HepG2 (cell line): ENCODE measurements at regions not wholly inside any gene's neighbourhood (a gene's known extent, or its start where the extent isn't known, plus 50 kb on each side); places are given as distances from the start of the nearest gene placed in this dataset.

Source experiments
- ATAC-seq: fragments of 200-7000 bp; cut with Tn5 transposase; 3 replicates; pipeline ENCODE4 v1.9.1; 2020; ENCODE audit warnings: mild to moderate bottlenecking, moderate library complexity
- BruUV-seq: library from RNA; stranded (reverse); fragments of 400-500 nt; replicated peaks from 2 replicates; lab custom pipeline; 2021; lab: Mats Ljungman, UMichigan
- CTCF ChIA-PET: fragments of 300-600 bp; formaldehyde crosslinking; extraction: SDS; loops from one replicate; lab custom pipeline; 2021; ENCODE audit warnings: low total read pairs, inconsistent platforms, low intra/inter-chr PET ratio; lab: Yijun Ruan, JAX
- POLR2A ChIA-PET: fragments of 350-600 bp; sonication (Branson Sonifier 250); formaldehyde crosslinking; loops from one replicate; lab custom pipeline; 2020; ENCODE audit warnings: antibody characterized with exemption, inconsistent platforms; lab: Yijun Ruan, JAX
- DNase-seq: peaks from one replicate; pipeline ENCODE4 v3.0.0-alpha.2; 2015; ENCODE audit warnings: low spot score
- FAIRE-seq: peaks from 3 replicates; lab custom pipeline; 2011; peaks lifted over from hg19 to GRCh38; lab: Jason Lieb, UNC
- H2AFZ ChIP-seq: one replicate; pipeline ENCODE4 v1.6.1; 2011; ENCODE audit warnings: low read length, inconsistent platforms
- H3K27ac ChIP-seq: fragments of 300-600 bp; 3 replicates; pipeline ENCODE4 v1.8.0; 2011; ENCODE audit warnings: mixed run types, mild to moderate bottlenecking, mixed read lengths, low read length, inconsistent platforms; ENCODE audit not compliant: insufficient read depth; ENCODE audit errors: extremely low read length
- H3K27me3 ChIP-seq, 2 experiments: fragments of 200-600 bp in 1 of 2; 2 replicates in 1 of 2; 3 replicates in 1 of 2; pipeline versions ENCODE4 v1.6.0 to v1.8.0; 2011; ENCODE audit warnings: low read length in 2 of 2, mild to moderate bottlenecking in 2 of 2, moderate library complexity in 2 of 2, inconsistent platforms in 1 of 2; ENCODE audit not compliant: insufficient read depth in 2 of 2, control insufficient read depth in 1 of 2
- H3K36me3 ChIP-seq, 2 experiments: fragments of 200-600 bp in 1 of 2; replicated peaks in 1 of 2; 2 replicates in 1 of 2; 3 replicates in 1 of 2; pipeline versions ENCODE4 v1.5.1 to v1.8.0; 2011; ENCODE audit warnings: low read length in 2 of 2, inconsistent platforms in 1 of 2; ENCODE audit not compliant: insufficient read depth in 2 of 2, control insufficient read depth in 1 of 2
- H3K4me1 ChIP-seq: 2 replicates; pipeline ENCODE4 v1.5.1; 2012; ENCODE audit warnings: low read length, inconsistent platforms; ENCODE audit not compliant: insufficient read depth
- H3K4me2 ChIP-seq: 2 replicates; pipeline ENCODE4 v1.6.0; 2011; ENCODE audit warnings: low read depth, low read length, inconsistent platforms
- H3K4me3 ChIP-seq, 3 experiments: fragments of 200-600 bp in 1 of 3; sonication (generic), shearing (Covaris generic) in 1 of 3; replicated peaks in 1 of 3; 2 replicates each; pipeline ENCODE4 v1.5.1; 2011 to 2016; ENCODE audit warnings: low read length in 3 of 3, inconsistent platforms in 2 of 3, low read depth in 2 of 3, mild to moderate bottlenecking in 2 of 3, control low read depth in 1 of 3, mixed read lengths in 1 of 3; ENCODE audit not compliant: insufficient read depth in 1 of 3
- H3K79me2 ChIP-seq: one replicate; pipeline ENCODE4 v1.6.1; 2011; ENCODE audit warnings: low read length, inconsistent platforms; ENCODE audit not compliant: insufficient read depth
- H3K9ac ChIP-seq: 2 replicates; pipeline ENCODE4 v1.6.0; 2011; ENCODE audit warnings: mild to moderate bottlenecking, low read depth, low read length, inconsistent platforms; ENCODE audit not compliant: insufficient read depth
- H3K9me3 ChIP-seq: 2 replicates; pipeline ENCODE4 v1.5.1; 2012; ENCODE audit warnings: mild to moderate bottlenecking, low read length
- H4K20me1 ChIP-seq: 2 replicates; pipeline ENCODE4 v1.6.0; 2011; ENCODE audit warnings: inconsistent platforms, mild to moderate bottlenecking, low read length, moderate library complexity; ENCODE audit not compliant: insufficient read depth
- CBX5 ChIP-seq: sonication (generic); formaldehyde crosslinking; IDR thresholded peaks from 2 replicates; pipeline ENCODE4 v1.4.0; 2020; ENCODE audit warnings: missing genetic modification reagents, borderline replicate concordance
- GABPA ChIP-seq, 2 experiments: IDR thresholded peaks; 2 replicates each; pipeline ENCODE4 v1.6.1; 2011 to 2016; ENCODE audit warnings: low read depth in 2 of 2, low read length in 1 of 2, missing biosample characterization in 1 of 2, missing genetic modification characterization in 1 of 2
- HMG20A ChIP-seq: IDR thresholded peaks from 2 replicates; pipeline ENCODE4 v1.6.1; 2016; ENCODE audit warnings: borderline replicate concordance
- IRX3 ChIP-seq: sonication (generic); formaldehyde crosslinking; IDR thresholded peaks from 2 replicates; pipeline ENCODE4 v1.8.1; 2023; ENCODE audit warnings: mild to moderate bottlenecking, low read depth, missing genetic modification reagents, borderline replicate concordance
- MATR3 ChIP-seq: sonication (generic); formaldehyde crosslinking; IDR thresholded peaks from 2 replicates; pipeline ENCODE4 v1.4.0; 2020; ENCODE audit warnings: missing genetic modification reagents
- PLRG1 ChIP-seq: fragments of 450-650 bp; conservative IDR thresholded peaks from 2 replicates; pipeline ENCODE4 v1.6.1; 2016
- RFX1 ChIP-seq: fragments of 450-650 bp; IDR thresholded peaks from 2 replicates; pipeline ENCODE4 v1.6.1; 2017
- SP2 ChIP-seq: sonication (generic); formaldehyde crosslinking; IDR thresholded peaks from 2 replicates; pipeline ENCODE4 v1.5.1; 2020; ENCODE audit warnings: mild to moderate bottlenecking, missing genetic modification reagents
- SPEN ChIP-seq: sonication (generic); formaldehyde crosslinking; IDR thresholded peaks from 2 replicates; pipeline ENCODE4 v1.5.1; 2020; ENCODE audit warnings: low read depth, mild to moderate bottlenecking, missing genetic modification reagents
- WIZ ChIP-seq: sonication (generic); formaldehyde crosslinking; IDR thresholded peaks from 2 replicates; pipeline ENCODE4 v1.5.1; 2020; ENCODE audit warnings: mild to moderate bottlenecking, missing genetic modification reagents
- ZBTB21 ChIP-seq: sonication (generic); formaldehyde crosslinking; IDR thresholded peaks from 2 replicates; pipeline ENCODE4 v1.4.0; 2020; ENCODE audit warnings: missing genetic modification reagents
- WGBS: methylation state at CpG from one replicate; pipeline ENCODE4 v1.1.6; 2017; ENCODE audit warnings: low lambda C conversion rate; 5-methylcytosine and 5-hydroxymethylcytosine counted together
- in situ Hi-C: cut with HindIII; loops from 2 replicates; pipeline ENCODE4 v1.10.0; 2017; ENCODE audit warnings: low pct_unique_long_range_greater_than_20kb; ENCODE audit not compliant: extremely low pct_ligation_motif_present
- intact Hi-C: fragments of 100-400 bp; cut with micrococcal nuclease; formaldehyde crosslinking; loops from one replicate; pipeline ENCODE4 v1.10.0; 2022; ENCODE audit not compliant: unreplicated experiment
- TF ChIP-seq, protein P1 (sequence below): sonication (generic); formaldehyde crosslinking; IDR thresholded peaks from 2 replicates; pipeline ENCODE4 v1.5.1; 2020; ENCODE audit warnings: missing genetic modification reagents, mild to moderate bottlenecking, borderline replicate concordance

GRCh38 chr2:16962505-16962904 lies 296.9 kb upstream of the CYRIA start:
- Histone ChIP-seq H4K20me1 (no peaks in the 10 kb centered on the region), H2AFZ (no peak overlapping the region), H3K4me3 (no peak overlapping the region), H3K27ac (no peak overlapping the region), H3K4me2 (no peak overlapping the region), H3K4me1 (no peaks in the 10 kb centered on the region), H3K9me3 (no peaks in the 10 kb centered on the region), H3K27me3 (no peaks in the 10 kb centered on the region), H3K9ac (no peak overlapping the region), H3K36me3 (no peaks in the 10 kb centered on the region), H3K79me2 (no peaks in the 10 kb centered on the region)
- WGBS = 0% methylated on average over 1 of the region's 1 CpG
- no TSS peak for BruUV-seq
- in situ Hi-C loops = no loop called here
- ChIA-PET POLR2A (no interaction called here), CTCF (no interaction called here)
- intact Hi-C loops = no loop called here
- ATAC-seq (no peak), FAIRE-seq (no peak), DNase-seq (no peak)
- TF ChIP-seq ZBTB21 (CRISPR knock-in tag) = no peak
- no peak for TF ChIP-seq WIZ (CRISPR knock-in tag)
- TF ChIP-seq GABPA (IDR thresholded peaks at IDR 0.05; ENCODE audit: low read depth, low read length) = no peak
- no peak for TF ChIP-seq GABPA (CRISPR knock-in tag; IDR thresholded peaks at IDR 0.05; ENCODE audit: low read depth)
- TF ChIP-seq HMG20A = no peak
- TF ChIP-seq SP2 (CRISPR knock-in tag) = no peak
- no peak for TF ChIP-seq PLRG1
- TF ChIP-seq, protein P1, sequence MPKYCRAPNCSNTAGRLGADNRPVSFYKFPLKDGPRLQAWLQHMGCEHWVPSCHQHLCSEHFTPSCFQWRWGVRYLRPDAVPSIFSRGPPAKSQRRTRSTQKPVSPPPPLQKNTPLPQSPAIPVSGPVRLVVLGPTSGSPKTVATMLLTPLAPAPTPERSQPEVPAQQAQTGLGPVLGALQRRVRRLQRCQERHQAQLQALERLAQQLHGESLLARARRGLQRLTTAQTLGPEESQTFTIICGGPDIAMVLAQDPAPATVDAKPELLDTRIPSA (CRISPR knock-in tag) = no peak
- TF ChIP-seq SPEN (CRISPR knock-in tag) = no peak
- no peak for TF ChIP-seq RFX1
- no peak for TF ChIP-seq CBX5 (CRISPR knock-in tag)
- TF ChIP-seq IRX3 (CRISPR knock-in tag) = no peak
- TF ChIP-seq MATR3 = no peak
